ENCODE measurements at regions not wholly inside any gene's neighbourhood (a gene's known extent, or its start where the extent isn't known, plus 50 kb on each side); places are given as distances from the start of the nearest gene placed in this dataset.

- no peak overlapping the region for H3K4me2 ChIP-seq (ENCODE audit: insufficient read depth, low read length)
- CTCF ChIA-PET (ENCODE audit: low intra/inter-chr PET ratio) = no interaction called here
- H3K79me2 ChIP-seq (ENCODE audit: control insufficient read depth, insufficient read depth, low read length) = no peaks in the 10 kb centered on the region
- no peak overlapping the region for H3K27ac ChIP-seq (ENCODE audit: extremely low read depth, low read depth, low read length)
- in situ Hi-C loops (cut with MboI) = no loop called here
- no peaks in the 10 kb centered on the region for H3K27me3 ChIP-seq (ENCODE audit: control insufficient read depth in 2 of 2, insufficient read depth in 2 of 2, low read length in 2 of 2)
- no peak overlapping the region for H3K4me3 ChIP-seq
- ATAC-seq (no peak), DNase-seq (ENCODE audit: extremely low read depth in 1 of 4, low spot score in 3 of 4) (no peak), FAIRE-seq (no peak)
- no peaks in the 10 kb centered on the region for H3K4me1 ChIP-seq (replicated peaks in 1 of 2; ENCODE audit: control insufficient read depth in 2 of 2, insufficient read depth in 2 of 2, low read length in 2 of 2)
- H3K9ac ChIP-seq (ENCODE audit: insufficient read depth in 1 of 2, low read depth in 2 of 2, low read length in 2 of 2) = no peak overlapping the region
- POLR2A ChIA-PET = no interaction called here
- TF ChIP-seq ZBTB11 (CRISPR knock-in tag; IDR thresholded peaks at IDR 0.05) = no peak
- TF ChIP-seq CAMTA2 (CRISPR knock-in tag; conservative IDR thresholded peaks at IDR 0.05) = no peak
- no peak for TF ChIP-seq CBFA2T3 (IDR thresholded peaks at IDR 0.05)
- TF ChIP-seq EZH2 (IDR thresholded peaks at IDR 0.05; ENCODE audit: borderline replicate concordance, low read depth, low read length) = no peak
- no peak for TF ChIP-seq STAT6 (CRISPR knock-in tag; IDR thresholded peaks at IDR 0.05)
- no peak for TF ChIP-seq SIRT6 (IDR thresholded peaks at IDR 0.05; ENCODE audit: low read depth, low read length)
- TF ChIP-seq MEIS2 (IDR thresholded peaks at IDR 0.05; ENCODE audit: partially characterized antibody) = no peak
- TF ChIP-seq NFATC3 (IDR thresholded peaks at IDR 0.05) = no peak
- TF ChIP-seq L3MBTL2 (IDR thresholded peaks at IDR 0.05) = no peak
- no peak for TF ChIP-seq RBM34 (IDR thresholded peaks at IDR 0.05; ENCODE audit: borderline replicate concordance, insufficient read depth, low read length)
- no peak for TF ChIP-seq ETV6 (IDR thresholded peaks at IDR 0.05; ENCODE audit: borderline replicate concordance in 1 of 2, low read depth in 2 of 2, low read length in 1 of 2)
- no peak for TF ChIP-seq ETV6 (CRISPR knock-in tag; IDR thresholded peaks at IDR 0.05; ENCODE audit: borderline replicate concordance)
- no peak for TF ChIP-seq ZNF395 (CRISPR knock-in tag; IDR thresholded peaks at IDR 0.05)
- H4K20me1 ChIP-seq (replicated peaks; ENCODE audit: control insufficient read depth, insufficient read depth, low read length) = no peaks in the 10 kb centered on the region
- no peaks in the 10 kb centered on the region for H3K36me3 ChIP-seq (ENCODE audit: control insufficient read depth, insufficient read depth, low read length)
- no peak overlapping the region for H2AFZ ChIP-seq (ENCODE audit: low read depth, low read length)
- no peaks in the 10 kb centered on the region for H3K9me1 ChIP-seq (ENCODE audit: control insufficient read depth, insufficient read depth, low read length)
- no peaks in the 10 kb centered on the region for H3K9me3 ChIP-seq (replicated peaks; ENCODE audit: control insufficient read depth, insufficient read depth, low read depth, low read length)
- 12% methylated on average over 2 of the region's 2 CpGs for WGBS (ENCODE audit: insufficient coverage, low coverage, missing lambda C conversion rate)
- no TSS peak for BruUV-seq (replicated peaks)
- intact Hi-C loops (cut with micrococcal nuclease) = no loop called here
These were observed 309.2 kb downstream of the NR4A2 start for GRCh38 chr2:156023229-156023869.

All from K562 (cell line).